NAMALWA (cell line): ENCODE measurements at regions not wholly inside any gene's neighbourhood (a gene's known extent, or its start where the extent isn't known, plus 50 kb on each side); places are given as distances from the start of the nearest gene placed in this dataset.

Experiments used
- DNase-seq: peaks from one replicate; pipeline ENCODE4 v3.0.0-alpha.2; 2015; ENCODE audit warnings: low spot score

DNA sequence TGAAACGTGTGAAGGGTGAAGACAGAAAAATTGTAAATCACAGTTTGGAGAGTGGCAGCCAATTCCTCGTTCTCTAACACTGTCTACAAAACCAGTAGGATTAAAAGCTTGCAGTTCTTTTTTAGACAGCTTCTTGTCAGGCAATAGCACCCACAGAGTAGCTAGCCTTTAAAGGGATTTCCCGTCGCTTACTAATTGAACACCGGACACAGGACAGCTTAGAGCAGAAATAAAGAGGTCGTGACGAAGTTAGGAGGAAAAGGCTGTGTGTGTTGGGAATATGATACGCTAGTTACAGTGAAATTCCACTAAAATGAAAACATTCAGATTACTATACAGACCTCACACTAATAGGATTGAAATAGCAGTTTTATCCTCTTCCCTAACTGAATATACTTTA lies 149.1 kb upstream of the FLRT2 start:
- DNase-seq = no peak

DNA sequence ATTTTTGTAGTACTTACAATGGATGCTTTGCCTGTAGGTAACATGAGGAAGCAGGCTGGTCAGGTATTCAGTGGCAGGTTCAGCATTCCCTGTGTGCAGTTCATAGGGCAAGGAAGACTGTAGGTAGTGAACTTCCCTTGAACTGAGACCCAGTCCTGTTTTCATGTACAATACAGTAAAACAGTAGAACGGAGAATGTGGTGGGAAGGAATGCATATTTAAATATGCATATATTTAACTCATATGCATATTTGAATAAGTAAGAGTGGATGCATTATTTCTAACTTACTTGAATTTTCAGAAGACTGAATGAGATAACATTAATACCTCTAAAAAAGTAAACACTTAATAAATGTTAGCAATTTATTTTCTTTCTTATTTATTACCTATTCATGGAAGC lies 147.6 kb upstream of the FLRT2 start:
- DNase-seq = no peak

DNA sequence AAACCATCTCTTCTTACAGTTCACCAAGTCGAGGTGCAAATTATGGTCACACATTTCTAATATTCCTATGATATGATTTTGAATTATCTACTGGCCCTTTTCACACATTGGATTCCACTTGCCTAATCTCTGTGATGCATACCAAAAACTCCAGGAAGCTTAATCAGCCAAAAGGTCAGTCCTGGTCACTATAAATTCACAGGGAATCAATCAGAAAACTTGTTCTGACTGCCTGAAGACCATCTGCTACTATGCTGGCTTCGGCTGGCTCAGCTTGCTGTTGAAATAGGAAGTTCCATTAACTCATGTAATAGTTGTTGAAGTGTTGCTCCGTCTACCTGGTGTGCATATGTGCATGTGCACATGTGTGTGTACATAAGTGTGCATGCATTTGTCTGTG lies 142.8 kb upstream of the FLRT2 start:
- no peak for DNase-seq

DNA sequence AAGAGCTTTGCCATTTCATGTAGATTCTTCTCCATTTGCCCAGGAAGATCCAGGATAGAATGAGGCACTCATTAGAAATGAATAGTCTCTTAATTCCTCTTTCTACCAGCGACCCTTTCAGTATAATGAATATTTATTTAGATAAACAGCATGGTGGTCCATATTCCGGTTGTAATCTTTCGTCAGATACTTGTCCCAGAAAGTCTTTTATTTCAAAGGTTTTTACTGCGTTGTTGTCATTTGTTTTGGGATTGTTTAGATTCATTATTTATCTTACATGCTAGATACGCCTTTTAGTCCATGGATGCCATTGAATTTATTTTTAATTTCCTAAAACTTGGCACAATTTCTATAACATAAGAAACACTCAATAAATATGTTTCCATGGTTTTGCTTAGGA lies 139.7 kb upstream of the FLRT2 start:
- no peak for DNase-seq

DNA sequence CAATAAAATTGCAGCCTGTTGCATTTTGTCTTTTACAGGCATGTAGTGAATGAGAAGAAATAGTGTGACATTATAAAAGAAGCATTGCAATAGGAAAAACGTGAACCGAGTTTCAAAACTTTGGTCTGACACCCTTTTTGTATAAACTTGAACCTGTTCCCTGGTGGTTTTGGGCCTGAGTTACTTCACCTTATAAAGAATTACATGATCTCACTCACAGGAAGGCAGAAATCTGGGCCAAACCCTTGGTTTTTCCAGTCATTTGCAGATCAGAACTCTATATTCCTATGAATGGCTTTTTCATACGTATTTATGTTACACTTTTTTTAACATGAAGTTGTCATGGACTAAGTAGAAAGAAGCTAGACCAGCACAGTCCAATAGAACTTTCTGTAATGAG lies 138.5 kb upstream of the FLRT2 start:
- DNase-seq = no peak

DNA sequence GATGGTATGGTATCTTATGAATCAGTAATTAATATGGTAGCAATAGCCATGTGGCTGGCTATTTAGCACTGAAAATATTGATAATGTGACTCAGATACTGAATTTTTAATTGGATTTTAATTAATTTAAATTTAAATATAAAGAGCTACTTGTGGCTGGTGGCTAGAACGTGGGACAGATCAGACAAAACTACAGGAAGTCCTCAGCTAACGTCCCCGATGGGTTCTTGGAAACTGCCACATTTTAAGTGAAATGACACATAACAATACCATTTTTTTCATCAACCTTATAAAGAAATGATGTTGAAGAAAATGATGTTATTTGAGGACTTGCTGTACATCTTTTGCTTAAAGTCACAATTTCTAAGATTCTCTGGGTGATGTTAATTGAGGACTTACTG lies 138.1 kb upstream of the FLRT2 start:
- no peak for DNase-seq

DNA sequence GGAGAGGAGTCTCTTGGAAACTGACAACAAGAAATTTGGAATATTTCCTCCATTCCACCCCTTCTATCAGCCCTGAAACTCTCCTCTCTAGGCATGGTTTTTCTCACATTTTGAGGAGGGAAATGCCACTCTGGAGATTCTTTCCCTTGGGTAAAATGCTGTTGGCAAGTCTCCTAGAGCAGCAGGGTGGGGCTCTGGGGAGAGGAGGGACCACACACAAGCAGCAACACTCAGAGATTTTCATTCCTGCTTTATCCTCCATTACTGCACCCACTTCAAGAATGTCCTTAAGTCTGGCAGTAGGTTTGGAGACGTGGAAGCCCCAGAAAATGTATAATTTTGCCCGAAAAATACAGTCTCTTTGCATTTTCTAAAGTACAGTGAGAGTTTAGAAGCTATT lies 130.8 kb upstream of the FLRT2 start:
- DNase-seq = no peak

DNA sequence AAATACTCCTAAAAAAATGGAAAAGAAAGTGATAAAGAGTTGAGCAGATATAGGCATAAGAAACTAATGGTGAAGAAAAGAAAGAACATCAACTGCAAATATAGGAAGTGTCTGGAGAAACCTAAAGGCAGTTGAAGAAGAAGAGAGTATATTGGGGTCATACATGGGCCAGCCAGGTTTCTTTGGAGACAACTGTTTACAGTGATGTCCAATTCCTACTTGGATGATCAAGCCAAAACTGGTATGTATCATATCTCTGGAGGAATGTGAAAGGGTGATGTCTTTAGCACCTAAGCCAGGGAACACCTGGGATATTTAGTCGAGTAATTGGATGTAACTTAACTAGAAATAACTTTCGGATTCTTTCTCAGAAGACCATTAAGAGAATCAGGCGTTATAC lies 129.3 kb upstream of the FLRT2 start:
- no peak for DNase-seq

DNA sequence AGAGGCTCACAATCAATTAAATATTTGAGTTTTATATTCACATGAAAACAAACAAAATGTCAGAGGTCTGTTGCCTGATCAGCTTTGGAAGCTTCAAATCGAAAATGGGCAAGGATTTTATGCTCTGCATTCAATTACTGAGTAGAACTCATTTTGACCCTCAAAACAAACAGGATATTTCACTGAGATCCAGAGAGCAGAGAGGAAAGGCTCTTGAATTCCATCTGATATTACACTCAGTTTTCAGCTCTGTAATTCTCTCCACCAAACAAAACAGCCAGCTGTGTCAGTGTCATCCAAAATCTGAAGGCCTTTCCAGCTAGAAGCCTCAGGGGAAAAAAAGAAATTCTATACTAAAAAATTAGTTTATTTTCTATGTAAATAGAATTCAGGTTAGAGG lies 128.6 kb upstream of the FLRT2 start:
- DNase-seq = no peak

DNA sequence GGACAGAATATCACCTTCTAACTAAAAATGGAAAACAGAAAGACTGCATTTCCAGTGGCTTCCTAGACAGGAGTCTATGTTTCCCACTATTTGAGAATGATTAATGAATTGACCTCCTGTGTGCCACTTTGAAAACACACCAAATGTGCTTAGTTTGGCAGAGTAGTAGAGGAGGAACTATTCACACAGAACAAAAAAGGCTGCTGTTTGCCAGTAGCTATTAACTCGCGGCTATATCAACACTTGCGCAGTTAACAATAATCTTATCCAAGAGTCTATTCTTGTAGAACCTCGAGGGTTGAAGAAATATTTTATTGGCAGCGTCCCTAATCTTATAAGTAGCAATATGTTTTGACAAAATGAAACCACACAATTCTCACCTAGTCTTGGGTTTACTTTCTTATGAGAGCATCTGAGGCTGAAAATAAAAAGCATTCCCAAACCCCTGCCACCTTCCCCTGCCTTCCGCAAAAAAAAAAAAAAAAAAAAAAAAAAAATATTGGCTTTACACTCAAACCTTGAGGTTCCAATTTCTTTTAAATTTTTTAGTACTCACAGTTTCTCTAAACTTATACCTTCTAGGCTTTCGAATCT lies 127.3 kb upstream of the FLRT2 start:
- no peak for DNase-seq

DNA sequence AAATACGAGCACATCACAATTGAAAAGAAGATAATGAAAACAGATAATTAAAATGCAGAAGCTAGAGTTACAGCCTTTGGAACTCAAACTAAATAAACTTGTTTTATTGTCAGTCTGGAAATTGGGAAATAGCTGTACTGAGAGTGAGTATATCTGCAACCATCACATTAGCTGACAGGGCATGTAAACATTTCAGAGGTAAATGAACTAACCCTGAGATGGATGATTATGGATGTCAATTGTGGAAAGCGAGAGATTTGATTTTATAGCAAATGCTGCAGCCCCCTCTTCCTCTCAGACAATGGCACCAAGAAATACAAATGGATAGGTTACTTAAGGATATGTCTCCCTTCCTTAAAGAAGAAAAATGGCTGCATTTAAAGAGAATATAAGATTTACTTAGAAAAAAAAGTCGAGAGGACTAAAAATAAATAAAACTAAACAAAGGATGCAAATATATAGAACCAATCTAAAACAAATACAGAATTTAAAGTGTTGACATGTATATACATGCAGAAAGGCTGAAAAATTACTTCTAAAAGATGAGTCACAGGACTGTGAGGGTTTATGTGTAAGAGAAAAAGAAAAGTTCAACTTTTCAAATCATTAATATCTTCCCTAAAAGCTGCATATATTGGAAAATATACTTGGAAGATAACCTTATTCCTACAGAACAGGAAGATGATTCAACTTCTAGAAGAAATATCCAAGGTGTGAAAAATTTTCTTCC lies 120.3 kb upstream of the FLRT2 start:
- no peak for DNase-seq

DNA sequence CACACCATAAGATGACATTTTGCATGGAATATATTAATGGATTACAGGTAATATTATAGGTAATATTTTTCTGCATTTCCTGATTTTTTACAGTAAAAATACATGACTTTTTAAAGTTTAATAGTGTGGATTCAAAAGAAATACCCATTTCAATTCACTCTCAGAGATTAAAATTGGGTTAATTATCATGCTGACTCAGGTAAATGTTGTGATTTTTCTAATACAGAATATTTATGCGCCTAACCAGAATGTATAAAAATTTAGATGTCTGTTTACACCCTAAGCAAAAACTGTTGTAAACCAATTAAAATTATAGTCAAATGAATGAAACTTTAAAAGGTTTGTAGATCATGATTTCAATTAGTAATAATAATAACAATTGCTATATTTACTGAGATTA lies 117.2 kb upstream of the FLRT2 start:
- no peak for DNase-seq

DNA sequence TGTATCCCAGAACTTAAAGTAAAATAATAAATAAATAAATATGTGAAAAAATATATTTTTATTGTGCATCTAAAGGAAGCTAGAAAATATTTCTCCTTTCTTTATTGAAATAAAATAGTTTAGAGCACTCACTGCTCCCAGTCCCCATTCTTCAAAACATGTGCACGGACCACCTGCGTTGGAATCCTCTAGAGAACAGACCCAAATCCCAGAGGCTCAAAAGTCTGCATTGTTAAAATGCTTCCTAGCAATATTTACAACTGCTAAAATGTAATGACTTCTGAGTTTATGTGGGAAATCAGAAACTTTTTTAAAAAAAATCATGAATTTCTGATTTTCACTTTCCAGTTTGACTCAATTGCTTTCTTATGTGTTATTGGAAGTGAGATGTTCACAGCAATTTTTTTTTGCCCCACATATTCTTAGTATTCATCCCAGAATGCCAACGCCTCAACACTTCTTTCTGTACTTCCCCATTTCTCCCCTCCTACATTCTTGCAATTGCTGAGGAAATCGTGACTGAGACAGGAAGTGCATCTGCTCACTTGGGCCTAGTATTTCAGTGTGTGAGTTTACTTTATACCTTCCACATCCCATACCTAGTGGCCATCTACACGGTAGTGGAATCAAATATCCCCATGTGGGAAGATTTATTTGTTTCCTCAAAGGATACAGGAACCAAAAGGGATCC lies 116.0 kb upstream of the FLRT2 start:
- DNase-seq = no peak

DNA sequence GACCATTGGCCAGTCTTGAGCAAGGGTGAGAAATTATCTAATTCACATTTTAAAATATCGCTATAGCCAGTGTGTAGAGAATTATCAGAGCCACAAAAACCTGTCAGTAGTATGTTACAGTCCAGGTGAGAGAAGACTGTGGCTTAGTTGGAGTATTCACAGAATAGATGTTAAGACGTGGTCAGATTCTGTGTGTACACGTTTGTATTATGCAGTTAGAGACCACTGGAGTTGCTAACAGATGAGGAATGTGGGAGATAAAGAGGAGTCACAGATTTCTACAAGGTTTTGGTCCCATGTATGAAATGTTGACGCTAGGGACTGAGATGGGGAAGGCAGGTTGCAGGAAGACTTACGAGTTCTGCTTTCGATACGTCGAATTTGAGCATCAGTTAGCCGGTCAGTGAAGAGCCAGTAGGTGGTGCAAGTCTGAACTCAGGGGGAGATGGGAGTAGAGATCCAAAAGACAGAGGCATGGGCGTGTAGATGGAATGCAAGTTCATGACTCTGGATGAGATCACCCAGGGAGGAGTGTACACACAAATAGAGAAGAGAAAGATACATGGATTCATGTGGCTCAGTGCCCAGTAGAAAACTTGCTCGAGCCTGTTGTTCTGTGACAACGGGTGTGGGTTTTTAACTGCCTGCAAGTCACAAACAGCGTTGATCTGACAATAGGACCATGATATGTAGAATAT lies 114.8 kb upstream of the FLRT2 start:
- DNase-seq = no peak

DNA sequence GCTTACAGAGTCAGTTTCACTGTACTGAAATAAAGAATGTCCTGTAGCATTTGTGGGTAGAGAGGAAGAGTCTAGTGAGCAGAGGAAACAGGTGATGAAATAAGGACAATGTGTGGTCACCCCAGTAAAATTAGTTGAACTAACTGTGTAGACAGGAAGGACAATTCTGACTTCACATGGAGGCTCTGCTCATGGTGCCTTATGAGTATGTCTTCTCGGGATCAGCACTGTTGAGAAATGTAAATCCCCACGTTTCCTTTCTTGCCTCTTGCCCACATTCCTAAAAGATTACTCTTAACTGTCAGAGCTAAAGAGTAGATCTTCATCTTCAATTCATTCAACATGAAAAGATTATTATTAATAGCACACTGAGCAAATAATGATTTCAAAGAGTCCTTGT lies 113.2 kb upstream of the FLRT2 start:
- no peak for DNase-seq

DNA sequence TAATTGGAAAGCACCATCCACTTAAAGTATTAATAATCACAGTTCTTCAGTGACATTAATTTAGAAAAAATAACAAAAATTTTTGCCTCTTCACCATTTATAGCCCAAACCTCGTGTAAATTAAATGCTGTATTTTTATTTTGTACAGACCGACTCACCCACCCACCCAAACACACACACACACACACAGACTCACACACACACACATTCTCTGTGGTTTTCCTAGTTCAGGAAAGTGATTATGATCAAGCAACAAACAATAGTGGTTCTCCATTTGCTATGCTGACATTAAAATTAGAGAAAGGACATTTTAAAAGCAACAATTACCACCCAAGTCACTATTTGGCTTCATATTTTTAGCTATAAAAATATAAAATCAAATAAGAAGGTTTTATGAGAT lies 112.5 kb upstream of the FLRT2 start:
- DNase-seq = no peak

DNA sequence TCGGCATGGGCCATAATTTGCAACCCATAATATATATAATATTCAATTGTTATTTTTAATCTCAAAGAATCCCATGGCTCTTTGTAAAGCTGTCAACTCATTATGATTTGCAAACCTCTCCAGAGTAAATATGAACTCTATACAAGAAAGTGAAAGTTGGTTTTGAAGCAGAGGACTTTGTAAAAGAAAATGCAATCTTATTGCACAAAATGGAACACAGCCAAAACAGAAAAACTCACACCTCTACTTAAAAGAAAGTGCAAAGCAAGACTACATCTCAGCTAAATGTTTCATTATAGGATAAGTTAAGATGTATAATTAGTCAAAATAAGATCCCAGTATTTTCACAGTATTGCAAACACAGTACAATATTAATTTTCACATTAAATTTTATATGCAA lies 111.2 kb upstream of the FLRT2 start:
- DNase-seq = no peak

DNA sequence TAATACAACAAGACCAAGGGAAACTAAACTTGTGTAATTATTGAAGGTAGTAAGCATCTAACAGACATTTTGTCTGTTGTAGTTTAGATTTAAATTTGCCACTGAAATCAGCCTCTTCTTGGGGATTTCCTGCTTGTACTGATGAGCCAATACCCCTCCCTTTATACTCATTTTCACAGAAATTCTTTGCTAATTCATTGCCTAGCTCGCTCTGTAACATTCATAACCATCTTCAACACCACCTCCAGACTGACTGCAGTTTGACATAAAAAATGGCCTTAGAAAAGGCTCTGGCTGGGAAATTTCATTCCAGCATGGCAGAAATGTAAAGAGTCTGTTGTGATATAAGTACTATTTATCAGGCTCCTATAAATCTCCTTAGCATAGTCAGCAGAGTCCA lies 109.7 kb upstream of the FLRT2 start:
- DNase-seq = no peak

DNA sequence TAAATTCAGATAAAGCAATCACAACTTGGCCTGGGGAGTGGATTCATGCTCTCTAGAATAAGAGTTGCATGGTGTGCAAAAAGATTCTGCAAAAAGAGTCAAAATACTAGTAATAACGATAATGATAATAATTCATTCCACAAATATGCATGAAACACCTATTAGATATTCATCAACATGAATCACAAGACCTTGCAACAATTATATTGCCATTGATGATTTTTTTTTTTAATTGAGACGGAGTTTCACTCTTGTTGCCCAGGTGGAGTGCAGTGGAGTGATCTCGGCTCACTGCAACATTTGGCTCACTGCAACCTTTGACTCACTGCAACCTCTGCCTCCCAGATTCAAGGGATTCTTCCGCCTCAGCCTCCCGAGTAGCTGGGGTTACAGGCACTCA lies 109.2 kb upstream of the FLRT2 start:
- no peak for DNase-seq

DNA sequence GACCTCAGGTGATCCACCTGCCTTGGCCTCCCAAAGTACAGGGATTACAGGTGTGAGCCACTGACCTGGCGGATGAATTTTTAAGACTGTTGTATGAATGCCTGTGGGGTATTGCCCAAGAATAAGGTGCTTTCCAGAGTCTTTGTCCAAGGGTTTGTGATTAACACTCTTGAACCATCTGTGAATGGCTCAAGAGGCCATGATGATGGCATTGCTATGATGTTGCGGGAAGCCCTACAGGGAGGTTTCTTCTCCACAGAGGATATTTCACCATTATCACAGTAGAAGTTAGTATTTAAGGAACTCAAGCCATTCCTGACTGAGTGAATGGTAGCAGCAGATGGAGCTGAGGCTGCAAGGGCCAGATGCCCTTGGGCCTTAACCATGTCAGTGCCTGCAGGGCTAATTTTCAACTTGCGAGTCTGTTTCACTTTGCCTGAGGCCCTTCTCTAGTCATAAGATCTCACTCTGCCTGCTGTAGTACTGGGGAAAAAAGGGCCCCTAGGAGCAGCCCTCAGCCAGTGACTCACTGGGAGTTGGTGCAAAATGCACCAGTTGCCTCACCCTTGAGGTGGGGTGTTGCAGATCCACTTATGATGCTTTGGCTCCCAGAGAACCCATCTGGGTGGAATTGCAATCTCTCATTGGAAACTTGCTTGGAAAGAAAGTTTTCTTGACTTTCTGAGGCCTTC lies 108.6 kb upstream of the FLRT2 start:
- no peak for DNase-seq

DNA sequence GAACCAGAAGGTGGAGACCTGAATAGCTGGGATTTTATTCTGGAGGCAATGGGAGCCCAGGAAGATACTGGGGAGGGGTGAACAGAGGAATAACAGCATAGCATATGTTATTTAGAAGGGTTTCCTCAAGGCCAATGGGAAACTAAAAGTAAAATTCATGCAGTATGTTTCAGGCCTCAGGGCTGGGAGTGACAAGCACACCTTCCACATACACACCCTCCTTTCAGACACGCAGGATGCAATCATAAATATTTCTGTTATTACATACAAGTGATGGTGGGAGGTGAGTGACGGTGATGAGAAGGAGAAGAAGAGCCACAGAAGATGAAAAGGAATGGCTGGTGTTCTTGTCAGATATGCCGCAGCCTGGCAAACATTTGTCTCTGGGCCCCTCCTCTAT lies 106.1 kb upstream of the FLRT2 start:
- no peak for DNase-seq

DNA sequence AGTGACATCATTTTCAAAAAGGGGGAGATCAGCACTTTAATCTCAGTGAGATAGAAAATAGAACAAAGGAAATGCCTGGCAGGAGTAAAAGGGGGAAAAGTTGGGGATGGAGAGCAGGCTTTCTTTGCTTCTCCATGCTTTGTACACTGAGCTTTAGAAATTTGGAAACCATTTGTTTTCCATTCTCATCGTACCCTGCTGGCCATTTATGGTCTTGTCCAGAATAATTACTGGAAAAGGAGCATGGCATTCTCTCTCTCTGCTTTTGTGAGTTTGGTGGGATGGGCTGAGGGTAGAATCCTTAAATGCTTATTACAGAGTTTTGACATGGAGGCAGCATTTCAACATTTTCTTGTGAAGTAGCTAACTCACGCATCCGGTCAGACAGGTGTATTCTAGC lies 104.4 kb upstream of the FLRT2 start:
- no peak for DNase-seq
